GM21515 (cell line): ENCODE measurements at regions not wholly inside any gene's neighbourhood (a gene's known extent, or its start where the extent isn't known, plus 50 kb on each side); places are given as distances from the start of the nearest gene placed in this dataset.

ENCODE experiments used
- ATAC-seq: cut with Tn5 transposase; IDR thresholded peaks from one replicate; pipeline ENCODE4 v1.9.1; 2021; ENCODE audit not compliant: unreplicated experiment

DNA sequence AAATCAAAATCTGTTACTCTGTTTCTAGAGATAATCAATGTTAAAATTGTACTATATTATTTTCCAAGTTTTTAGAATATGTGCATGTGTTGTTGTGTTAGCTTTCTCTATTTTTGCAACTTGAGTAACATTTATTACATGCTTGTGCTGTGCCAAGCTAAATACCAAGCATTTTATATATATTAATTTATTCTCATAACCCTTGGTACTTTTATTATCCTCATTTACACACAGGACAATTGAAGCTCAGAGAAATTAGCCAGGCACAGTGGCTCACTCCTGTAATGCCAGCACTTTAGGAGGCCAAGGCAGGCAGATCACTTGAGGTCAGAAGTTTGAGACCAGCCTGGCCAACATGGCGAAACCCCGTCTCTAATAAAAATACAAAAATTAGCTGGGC is 254.0 kb upstream of the DMRT1 start:
- no peak for ATAC-seq

GRCh38 chr9:588981-589380 is 252.5 kb upstream of the DMRT1 start:
- no peak for ATAC-seq

DNA sequence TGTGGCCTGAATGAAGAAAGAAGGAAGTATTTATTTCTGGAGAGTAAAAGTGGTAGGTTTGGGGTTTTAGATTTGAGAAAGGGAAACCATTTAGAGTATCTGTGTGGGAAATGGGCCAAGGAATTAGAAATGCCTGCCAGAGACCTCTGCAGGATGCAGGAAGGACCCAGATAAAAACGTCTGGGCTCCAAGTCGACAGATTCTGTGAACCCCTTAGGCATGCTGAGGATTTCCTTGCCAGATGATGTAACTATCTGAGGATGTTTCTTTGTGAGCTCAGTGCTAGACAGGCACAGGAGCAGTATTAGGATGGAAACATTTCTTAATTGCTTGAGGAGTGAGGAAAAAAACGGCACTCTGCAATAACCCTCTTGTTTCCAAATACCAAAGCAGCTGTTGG is 251.8 kb upstream of the DMRT1 start:
- no peak for ATAC-seq

- ATAC-seq, result no peak
These were observed 250.2 kb upstream of the DMRT1 start for GRCh38 chr9:591292-591691.

DNA sequence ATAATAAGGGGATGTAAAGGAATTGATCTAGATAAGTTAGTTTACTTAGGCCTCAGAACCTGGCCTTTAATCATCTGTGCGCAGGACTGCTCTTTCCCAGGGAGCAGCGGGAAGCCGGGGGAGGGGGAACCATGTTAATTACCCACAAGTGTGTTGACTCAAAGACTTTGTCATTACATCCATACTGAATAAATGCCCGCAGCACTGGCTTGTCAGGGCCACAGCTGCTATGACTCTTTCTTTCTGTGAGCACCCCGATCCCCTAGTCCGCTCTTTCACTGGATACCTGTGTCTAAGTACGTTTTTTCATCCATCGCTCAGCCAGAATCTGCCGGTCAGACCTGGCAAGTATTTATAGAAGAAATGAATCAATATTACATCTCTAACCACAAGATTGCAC is 249.3 kb upstream of the DMRT1 start:
- ATAC-seq, result no peak

- ATAC-seq, result no peak
These were observed 248.8 kb upstream of the DMRT1 start for GRCh38 chr9:592733-593132.

GRCh38 chr9:593809-594208 is 247.7 kb upstream of the DMRT1 start:
- no peak for ATAC-seq

GRCh38 chr9:596703-597102 is 244.8 kb upstream of the DMRT1 start:
- ATAC-seq, result no peak

GRCh38 chr9:600006-600405 is 241.5 kb upstream of the DMRT1 start:
- no peak for ATAC-seq

DNA sequence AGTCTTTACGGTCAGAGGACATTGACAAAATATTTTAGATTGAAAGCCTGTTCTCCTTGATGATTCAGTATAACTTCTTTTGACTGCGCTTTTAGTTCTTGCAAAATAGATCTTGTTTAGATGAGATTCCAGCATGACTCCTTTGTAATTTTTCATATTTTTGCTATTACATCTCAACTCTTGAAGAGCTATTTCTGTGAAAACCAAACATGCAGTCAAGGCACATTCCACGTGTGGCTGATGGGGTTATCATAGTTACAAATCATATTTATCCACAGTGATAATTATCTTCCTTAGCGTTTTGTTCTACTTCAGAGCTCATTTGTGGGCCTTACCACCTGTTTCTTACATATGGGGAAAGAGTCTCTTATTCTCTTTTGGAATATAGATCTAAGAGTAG is 238.8 kb upstream of the DMRT1 start:
- ATAC-seq, result no peak

- ATAC-seq, result no peak
These were observed 238.4 kb upstream of the DMRT1 start for GRCh38 chr9:603126-603525.

DNA sequence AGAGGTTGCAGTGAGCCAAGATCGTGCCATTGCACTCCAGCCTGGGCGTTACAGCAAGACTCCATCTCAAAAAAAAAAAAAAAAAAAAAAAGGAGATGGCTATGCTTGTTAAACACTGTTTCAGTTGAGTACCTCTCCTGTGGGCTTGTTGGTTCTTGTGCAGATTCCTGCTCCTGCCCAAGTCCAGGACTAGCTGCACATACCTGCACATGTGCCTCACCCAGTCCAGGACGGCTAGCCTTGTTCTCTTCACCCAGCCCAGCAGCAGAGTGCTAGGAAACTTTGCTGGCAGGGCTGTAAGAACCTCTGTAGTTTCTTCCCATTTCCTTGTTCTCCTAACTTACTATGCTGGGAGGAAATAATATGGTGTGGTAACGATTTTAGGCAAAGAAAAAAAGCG is 234.1 kb upstream of the DMRT1 start:
- no peak for ATAC-seq

DNA sequence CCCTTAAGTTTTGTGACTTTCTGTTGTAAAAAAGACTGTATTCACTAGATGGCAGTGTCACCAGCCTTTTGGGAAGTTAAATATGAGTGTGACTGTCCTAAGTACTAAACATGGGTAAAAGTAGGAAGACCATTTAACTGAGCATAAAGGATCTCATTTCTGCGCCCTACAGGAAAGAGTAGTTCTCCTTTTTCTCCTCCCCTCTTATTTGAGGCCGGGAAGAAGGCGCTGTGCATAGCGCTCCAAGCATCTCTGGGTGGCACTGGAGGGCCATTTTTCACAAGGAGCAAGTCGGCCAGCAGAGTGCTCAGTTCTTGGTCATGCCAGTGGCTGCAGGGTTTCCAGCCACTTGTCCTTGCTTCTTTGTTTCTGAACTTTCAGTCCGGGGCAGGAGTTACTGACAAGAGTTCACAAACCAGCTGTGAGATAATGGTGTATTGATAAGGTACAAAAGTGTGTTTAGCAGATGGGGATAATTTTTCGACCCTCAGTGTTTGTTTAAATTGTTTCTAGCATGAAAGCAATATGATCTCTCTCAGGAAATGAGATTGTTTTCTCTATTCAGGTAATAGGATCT is 227.6 kb upstream of the DMRT1 start:
- ATAC-seq, result peak; percentile 90

DNA sequence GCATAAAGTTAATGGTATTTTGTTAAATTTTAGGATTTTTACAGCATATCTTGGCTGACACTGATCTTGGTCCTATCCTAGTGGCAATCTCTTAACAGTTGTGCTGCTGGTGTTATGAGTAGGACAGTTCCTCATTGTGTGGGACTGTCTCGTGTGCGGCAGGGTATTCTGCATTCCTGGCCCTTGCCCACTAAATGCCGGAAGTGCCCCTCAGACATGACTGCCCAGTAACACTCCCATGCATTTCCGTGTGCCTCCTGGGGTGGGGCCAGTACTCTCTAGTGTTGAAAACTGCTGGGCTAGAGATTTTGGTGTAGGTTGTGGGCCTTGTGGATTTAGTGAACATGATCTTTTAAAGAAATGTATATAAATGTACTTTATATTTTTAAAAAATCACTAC is 227.1 kb upstream of the DMRT1 start:
- ATAC-seq, result no peak

DNA sequence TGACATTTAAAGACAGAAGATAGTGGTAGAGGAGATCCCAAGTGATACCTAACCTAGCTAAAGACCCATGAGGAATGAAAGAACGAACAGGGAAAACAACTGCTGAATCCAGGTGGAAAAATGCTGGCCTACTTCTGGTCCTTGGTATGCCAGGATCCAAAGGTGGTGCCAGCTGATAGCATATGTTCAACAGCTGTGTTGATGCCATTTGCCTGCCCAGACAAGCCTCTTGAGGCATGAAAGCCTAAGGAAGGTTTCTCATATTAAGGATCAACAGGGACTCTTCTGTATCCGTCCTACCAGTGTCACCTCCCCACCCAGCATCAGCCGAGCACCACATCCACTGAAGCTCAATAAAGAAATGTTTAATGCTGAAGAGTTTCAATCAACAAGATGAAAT is 225.7 kb upstream of the DMRT1 start:
- no peak for ATAC-seq

GRCh38 chr9:616694-617093 is 224.8 kb upstream of the DMRT1 start:
- ATAC-seq, result no peak

DNA sequence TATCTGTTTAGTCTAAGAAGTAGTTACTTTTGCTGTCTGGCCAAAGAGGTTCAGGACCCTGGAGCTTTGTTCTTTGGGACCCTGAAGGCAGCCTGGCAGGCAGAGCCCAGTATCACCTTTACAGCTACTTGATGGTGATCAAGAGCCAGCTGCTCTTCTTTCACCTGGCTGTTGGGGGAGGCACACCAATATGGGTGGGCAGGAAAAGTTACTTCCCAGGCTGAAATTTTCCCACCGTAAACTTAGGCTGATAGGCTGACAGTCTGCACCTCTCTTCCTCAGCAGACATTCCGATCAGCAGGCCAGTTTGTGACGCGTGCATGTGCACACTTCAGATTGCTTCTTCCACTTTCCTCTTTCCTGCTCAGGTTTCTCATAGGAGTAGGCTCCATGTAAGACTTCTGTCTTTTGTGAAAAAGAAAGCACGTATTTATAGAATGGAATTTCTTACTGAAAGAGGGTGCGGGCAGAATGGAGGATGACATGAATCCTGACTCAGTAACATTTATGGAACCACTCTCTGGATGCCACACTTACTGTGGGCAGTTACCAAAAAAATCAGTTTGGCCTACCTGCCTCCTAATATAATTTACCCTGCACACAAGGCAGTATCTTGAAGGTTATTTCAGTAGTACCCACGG is 223.9 kb upstream of the DMRT1 start:
- ATAC-seq, result no peak

DNA sequence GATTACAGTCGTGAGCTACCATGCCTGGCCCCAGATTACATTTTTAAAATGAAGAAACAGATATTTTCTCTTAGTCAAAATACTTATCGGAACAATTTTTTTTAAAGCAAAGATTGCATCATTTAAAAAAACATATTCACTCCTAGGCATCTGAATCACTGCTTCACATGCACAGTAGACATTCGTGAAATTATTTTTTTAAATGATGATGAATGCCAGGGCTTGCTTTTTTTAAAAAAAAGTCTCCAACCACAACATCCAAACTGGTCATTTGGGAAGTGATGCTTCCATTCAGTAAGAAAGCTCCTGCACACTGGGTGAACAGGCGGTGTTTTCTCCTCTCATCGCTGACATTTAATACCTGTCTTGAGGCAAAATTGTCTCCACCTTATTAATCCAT is 223.0 kb upstream of the DMRT1 start:
- no peak for ATAC-seq

DNA sequence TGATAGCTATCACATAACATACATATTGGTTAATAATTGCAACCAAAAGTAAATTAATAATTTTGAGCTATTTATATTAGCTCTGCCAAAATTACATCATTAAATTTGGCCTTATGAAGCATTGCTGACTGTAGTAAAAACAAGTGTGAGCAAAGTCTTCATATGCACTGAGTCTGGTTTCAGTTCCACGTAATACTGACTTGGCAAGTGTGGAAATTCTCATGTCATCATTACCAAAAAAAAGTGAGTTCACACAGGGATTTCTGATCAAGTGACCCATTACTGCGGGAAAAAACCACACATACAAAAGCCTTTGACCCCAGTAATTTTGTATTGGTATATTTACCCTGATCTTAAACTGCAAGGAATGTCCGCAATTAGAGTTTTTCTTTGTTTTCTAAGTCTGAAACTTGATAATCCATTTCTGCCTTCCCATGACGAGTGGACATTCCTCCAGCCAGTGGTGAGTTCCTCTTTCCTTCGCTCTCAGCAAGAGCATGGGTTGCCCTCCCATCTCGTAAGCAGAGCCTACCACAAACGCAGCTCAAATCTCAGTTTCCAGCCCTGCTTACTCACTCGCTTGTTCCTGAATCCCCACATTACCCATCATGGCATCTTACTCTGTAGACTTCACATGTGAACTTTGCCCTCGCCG is 220.2 kb upstream of the DMRT1 start:
- ATAC-seq, result no peak

- no peak for ATAC-seq
These were observed 216.5 kb upstream of the DMRT1 start for GRCh38 chr9:624935-625500.

DNA sequence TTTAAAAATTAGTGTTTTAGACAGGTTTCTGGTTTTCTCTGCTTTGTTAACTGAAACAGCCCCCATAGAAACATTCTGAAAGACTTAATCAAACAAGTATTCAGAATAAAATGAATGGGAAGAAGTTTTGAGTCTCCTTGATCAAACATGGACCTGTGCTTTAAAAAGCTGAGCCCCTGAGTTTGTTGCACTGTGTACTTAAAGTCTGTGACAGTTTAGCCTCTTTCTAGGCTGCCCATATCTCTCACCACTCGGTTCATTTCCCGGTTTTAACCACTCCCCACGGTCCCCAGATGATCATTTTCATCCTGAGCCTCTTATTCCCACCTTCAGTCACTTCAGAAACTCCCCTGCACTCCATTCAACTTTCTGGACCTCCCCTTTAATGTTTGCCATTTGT is 215.9 kb upstream of the DMRT1 start:
- no peak for ATAC-seq

DNA sequence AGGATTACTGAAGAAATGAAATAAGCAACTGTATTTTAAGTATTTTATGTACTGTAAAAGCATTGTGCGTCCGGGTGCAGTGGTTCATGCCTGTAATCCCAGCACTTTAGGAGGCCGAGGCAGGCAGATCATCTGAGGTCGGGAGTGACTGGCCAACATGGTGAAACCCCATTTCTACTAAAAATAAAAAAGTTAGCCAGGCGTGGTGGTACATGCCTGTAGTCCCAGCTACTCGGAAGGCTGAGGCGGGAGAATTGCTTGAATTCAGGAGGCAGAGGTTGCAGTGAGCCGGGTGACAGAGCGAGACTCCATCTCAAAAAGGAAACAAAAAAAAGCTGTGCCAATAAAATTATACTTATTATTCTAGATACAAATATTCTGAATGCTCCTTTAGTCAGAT is 215.4 kb upstream of the DMRT1 start:
- peak; percentile 7 for ATAC-seq
